Stimulated activated CD8-positive, alpha-beta memory T cell treated with anti-CD3 and anti-CD28 coated beads, Interleukin-15, amount 100 ng/mL, for 4 hours (primary cell): ENCODE measurements at regions not wholly inside any gene's neighbourhood (a gene's known extent, or its start where the extent isn't known, plus 50 kb on each side); places are given as distances from the start of the nearest gene placed in this dataset.

Experiments used
- DNase-seq, 2 donors: peaks; one replicate each; pipeline ENCODE4 v3.0.0-alpha.2; 2020; ENCODE audit warnings: low read depth in 2 of 2

DNA sequence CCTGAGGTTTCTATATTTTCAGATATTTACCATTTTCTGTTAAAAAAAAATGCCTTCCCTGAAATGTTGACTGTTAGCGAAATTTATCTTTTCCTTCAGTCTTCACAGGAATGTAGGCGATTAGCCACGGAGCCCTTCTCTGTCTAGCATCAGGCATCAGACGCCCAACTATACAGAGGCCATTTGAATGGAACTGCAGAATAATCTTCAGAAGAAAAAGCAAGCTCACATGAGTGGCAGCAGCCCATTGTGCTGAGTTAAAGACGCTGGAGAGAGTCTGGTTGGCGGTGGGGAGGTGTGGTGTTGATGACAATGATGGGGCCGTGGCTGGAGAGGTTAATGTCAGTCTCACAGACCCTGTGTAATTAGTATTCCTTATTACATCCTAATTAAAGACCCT is 196.8 kb upstream of the LEF1 start:
- DNase-seq, result no peak

GRCh38 chr4:108361886-108362285 is 193.2 kb upstream of the LEF1 start:
- DNase-seq, result no peak

DNA sequence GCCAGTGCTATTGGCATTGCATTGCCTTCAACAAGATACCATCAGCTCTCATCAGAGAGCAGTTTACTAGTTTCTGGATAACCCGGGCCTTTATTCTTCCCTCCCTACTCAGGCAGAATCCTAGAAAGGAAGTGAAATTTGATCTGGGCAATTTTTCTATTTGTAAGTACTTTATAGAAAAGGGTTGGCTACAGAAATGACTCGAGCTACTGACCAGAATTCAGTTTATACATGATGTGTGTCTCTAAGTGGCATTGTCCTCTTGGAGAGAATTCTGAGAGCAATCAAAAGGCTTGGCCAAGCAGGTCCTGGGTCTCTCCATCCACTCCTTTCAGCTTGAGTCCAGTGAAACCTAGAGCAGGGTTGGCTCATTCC is 192.7 kb upstream of the LEF1 start:
- DNase-seq, result no peak

GRCh38 chr4:108360754-108361445 is 192.2 kb upstream of the LEF1 start:
- DNase-seq, result no peak

GRCh38 chr4:108359986-108360681 is 191.4 kb upstream of the LEF1 start:
- no peak for DNase-seq

DNA sequence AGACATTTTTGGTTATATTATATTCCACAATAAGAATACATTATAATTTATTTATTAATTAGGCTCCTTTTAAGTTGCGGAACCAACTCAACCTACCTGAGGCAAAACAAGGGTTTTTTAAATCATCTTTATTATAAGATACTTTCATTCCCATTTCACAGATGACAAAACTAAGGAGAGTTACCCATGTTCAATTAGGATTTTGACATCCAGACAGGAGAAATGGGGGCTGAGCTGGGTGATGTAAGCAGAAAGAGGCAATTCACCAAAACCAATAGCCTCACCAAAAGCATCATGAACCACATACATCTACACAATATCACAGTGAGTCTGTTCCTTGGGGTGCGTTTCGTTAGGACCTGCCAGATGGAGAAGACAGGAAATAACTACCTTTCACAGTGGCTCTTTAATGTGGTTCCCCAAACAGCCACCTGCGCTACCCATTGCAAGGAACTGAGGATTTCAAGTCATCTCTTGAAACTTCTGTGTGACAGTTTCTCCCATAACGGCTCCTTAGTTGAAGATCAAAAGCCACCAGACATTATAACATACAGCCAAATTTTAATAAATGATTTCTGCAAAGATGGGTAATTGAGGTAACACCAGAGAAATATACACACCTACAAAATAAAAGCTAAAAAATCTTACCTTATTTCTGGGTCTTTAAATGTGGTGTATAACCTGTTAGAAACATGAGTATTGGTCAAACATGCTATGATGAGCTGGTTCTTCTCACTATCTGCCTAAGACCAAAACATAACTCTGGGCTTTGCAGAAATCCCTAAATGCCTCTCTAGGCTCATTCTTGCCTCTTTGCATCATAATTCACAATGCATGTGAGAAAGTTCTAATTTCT is 190.6 kb upstream of the LEF1 start:
- DNase-seq, result no peak

GRCh38 chr4:108355902-108356535 is 187.3 kb upstream of the LEF1 start:
- no peak for DNase-seq

GRCh38 chr4:108355186-108355901 is 186.6 kb upstream of the LEF1 start:
- DNase-seq, result peak in 1 of 2 donors; percentile 13

DNA sequence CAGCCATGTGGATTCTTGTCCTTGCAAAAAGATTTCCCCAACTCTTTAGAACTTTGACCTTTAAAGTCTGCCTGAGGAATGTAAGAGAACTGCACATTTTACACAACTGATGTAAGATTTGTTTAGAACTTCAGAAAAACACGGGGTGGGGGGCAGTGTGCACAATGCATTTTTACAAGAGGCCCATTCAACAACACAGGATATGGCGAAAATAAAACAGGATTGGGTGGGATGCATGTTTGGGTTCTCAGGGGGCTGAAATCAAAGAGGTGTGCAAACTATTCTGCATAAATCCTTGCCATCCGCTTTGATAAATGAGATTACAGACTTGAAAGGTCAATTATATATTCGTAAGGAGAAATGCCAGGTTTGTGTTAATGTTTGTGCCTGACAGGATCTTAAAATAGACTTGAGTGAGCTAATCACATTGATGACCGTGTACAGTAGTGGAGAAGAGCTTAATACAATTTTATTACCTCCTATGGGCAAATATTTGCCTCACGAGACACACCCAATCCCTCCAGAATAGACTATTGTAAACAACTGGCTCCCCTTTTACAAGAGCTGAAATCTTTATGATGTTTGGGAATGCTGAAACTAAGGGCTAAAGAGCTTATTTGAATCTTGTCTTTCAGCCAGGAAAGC is 184.1 kb upstream of the LEF1 start:
- no peak for DNase-seq

DNA sequence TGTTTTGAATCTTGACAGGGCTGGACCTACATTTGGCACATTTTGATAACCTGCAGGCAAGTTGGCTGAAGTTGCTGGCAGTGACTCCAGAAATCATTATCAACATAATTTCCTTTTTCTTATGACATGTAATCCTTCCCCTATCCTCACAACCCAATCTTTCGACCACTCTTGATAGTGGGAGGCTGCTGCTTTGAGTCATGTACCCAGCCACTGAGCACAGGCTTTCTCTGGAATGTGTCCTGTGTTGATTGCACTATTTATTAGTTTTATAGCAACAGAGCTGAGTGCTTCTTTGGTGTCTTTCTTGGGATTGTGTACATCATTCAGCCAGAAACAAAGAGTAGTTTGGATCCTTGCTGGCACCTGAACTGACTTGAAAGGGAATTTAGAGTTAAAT is 183.1 kb upstream of the LEF1 start:
- DNase-seq, result no peak

DNA sequence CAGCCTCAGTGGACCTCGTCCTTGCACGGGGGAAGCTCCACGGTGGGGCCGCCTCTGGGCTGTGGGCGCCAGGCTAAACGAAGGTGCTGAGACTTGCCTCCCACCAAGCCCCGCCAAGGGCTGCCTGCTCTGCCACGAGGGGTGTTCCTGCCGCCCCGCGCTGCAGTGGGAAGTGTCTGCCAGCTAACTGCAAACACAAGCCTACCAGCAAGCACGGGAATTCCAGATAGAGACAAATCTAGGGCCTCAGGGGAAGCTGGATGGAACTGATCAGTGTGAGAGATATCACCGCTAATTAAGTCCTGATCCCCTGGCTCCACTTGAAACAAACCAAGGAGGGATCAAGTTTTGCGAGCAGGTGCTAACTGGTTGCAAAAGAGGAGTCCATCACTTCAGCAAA is 181.6 kb upstream of the LEF1 start:
- no peak for DNase-seq

- no peak for DNase-seq
These were observed 178.1 kb upstream of the LEF1 start for GRCh38 chr4:108346818-108347210.

DNA sequence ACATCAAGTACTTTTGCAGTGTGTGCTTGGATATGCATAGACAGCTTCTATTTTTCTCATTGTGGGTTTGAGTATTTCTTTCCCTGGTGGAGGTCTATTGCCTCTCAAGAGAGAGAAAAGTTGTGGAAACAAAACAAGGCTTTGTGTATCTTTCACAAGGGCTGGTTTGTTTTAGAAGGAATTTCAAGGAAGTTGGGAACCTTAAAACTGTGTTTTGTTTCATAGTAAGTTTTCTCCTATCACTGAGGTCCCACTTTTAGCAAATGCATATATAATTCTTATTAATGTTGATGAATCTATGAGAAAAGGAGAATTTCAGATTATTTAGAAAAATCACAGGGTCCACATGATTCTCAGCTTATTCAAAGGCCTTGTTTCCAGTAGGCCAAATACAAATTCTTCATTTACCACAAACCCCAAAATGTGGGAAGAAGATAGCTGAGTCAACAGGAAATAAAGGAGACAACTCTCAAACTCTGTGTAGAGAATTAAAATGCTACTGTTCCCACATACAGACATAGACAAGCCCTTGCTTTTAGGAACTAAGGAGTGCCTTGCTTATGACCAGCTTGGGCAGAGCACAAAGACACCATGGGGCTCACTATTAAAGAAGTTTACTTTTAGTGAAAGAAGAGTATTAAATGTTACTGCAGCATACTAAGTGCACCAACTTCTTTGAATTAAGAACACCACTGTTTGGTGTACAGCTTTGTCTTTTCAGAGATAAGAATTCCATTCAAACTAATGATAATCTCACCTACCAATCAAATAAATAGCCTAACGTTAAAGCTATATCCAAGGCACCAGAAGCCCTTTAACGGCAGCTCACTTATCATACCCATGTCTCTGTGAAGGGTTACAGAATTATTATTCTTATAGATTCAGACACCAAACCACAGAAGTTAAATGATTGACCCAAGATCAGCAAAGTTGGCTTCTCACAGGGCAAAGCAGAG is 177.4 kb upstream of the LEF1 start:
- DNase-seq, result no peak

DNA sequence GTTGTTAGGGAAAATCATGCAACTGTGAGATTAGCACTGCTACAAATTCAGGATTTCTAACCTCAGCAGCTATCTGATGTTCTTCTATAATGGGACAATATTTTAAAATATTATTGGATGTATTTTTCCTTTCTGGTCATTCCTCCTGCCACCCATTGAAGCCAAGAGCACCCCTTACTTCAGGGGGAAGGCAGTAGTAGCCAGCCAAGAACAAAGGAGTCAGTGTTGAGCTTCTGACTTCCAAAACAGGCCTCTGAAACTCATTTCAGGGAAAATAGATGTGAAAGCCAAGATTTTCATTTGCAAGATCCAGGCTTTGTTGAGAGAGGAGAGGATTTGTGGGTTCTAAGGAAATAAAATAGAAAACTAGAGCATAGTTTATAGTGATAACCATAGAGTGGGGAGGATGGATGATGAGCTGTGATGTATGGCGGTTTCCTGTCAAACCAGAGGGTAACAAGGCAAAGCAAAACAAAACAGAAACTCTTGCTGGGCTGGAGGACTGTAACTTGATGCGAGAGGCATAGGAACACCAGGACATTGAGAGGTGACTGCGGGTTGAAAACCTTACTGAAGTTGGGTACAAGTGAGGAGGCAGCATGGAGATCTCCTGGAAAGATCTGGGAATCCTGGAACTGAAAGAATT is 173.7 kb upstream of the LEF1 start:
- peak in 1 of 2 donors; percentile 9 for DNase-seq

DNA sequence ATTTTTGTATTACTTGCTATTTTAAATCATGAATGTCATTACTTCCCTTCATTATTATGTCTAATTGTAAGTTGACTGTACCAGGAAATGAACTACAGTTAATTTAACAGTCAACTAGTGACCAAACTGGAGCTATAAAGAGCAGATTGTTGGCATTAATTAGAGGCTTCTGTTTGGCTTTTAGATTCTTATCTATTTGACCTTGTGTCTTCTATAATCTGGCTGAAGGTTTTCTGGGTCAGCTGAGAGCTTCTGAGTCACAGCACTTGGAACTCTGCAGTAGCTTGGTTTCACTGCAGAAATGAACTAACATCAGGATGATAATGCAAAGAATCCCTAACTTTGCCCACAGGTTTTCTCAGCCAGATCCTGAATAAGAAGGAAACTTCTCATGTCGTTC is 169.2 kb upstream of the LEF1 start:
- no peak for DNase-seq

GRCh38 chr4:108336076-108336475 is 167.3 kb upstream of the LEF1 start:
- no peak for DNase-seq

- DNase-seq, result no peak
These were observed 166.3 kb upstream of the LEF1 start for GRCh38 chr4:108335081-108335480.

GRCh38 chr4:108334031-108334430 is 165.3 kb upstream of the LEF1 start:
- DNase-seq, result no peak

DNA sequence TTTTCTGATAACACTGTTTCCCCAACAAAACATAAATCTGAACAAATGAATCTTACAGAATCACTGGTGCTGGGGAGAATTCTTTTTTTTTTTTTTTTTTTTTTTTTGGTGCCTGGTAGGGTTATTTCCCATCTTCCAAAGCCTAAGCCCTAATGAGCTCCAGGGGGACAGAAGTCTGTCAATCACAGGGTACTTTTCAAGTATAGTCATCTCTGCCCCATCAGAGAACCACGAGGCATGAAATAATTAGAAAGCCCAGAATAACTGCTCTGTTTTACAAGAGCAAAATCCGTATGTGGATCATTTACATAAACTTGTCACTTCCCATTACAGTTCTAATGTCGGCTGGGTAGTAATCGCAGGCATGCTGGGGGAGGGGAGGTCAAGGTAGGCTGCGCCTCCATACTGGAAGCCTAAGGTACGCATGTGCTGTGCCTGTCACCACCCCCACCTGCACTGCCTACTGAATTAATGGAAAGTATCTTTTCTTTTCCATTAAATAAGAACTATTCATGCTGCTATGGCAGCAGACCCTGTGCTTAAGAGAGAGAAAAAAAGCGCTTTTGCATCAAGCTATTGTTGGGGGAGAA is 164.7 kb upstream of the LEF1 start:
- DNase-seq, result no peak
